ENCODE measurements at regions not wholly inside any gene's neighbourhood (a gene's known extent, or its start where the extent isn't known, plus 50 kb on each side); places are given as distances from the start of the nearest gene placed in this dataset.

GRCh38 chr12:24421759-24422158 lies 472.3 kb upstream of the SOX5 start:
- DNase-seq, result no peak

GRCh38 chr12:24418157-24418556 lies 468.7 kb upstream of the SOX5 start:
- no peak for DNase-seq

- no peak for DNase-seq
Measured at GRCh38 chr12:24416423-24417109, 467.1 kb upstream of the SOX5 start.

GRCh38 chr12:24415934-24416333 lies 466.5 kb upstream of the SOX5 start:
- DNase-seq, result no peak

GRCh38 chr12:24414480-24414879 lies 465.0 kb upstream of the SOX5 start:
- peak in 1 of 56 donors; percentile 1 for DNase-seq

- no peak for DNase-seq
Measured at GRCh38 chr12:24411948-24412347, 462.5 kb upstream of the SOX5 start.

- no peak for DNase-seq
Measured at GRCh38 chr12:24409868-24410267, 460.4 kb upstream of the SOX5 start.

GRCh38 chr12:24408305-24408704 lies 458.8 kb upstream of the SOX5 start:
- no peak for DNase-seq

GRCh38 chr12:24407884-24408283 lies 458.4 kb upstream of the SOX5 start:
- DNase-seq, result no peak

- DNase-seq, result no peak
Measured at GRCh38 chr12:24404086-24404815, 454.8 kb upstream of the SOX5 start.

- no peak for DNase-seq
Measured at GRCh38 chr12:24400533-24400932, 451.1 kb upstream of the SOX5 start.

GRCh38 chr12:24398605-24399004 lies 449.1 kb upstream of the SOX5 start:
- no peak for DNase-seq

GRCh38 chr12:24396224-24396623 lies 446.8 kb upstream of the SOX5 start:
- peak in 30 of 56 donors; percentile 2 to 50 (median 20) for DNase-seq

GRCh38 chr12:24394246-24394645 lies 444.8 kb upstream of the SOX5 start:
- no peak for DNase-seq

- DNase-seq, result no peak
Measured at GRCh38 chr12:24393071-24393470, 443.6 kb upstream of the SOX5 start.

- DNase-seq, result no peak
Measured at GRCh38 chr12:24389394-24389793, 439.9 kb upstream of the SOX5 start.

- DNase-seq, result no peak
Measured at GRCh38 chr12:24387381-24387780, 437.9 kb upstream of the SOX5 start.

- DNase-seq, result no peak
Measured at GRCh38 chr12:24386836-24387235, 437.4 kb upstream of the SOX5 start.

- no peak for DNase-seq
Measured at GRCh38 chr12:24381790-24382189, 432.3 kb upstream of the SOX5 start.

- DNase-seq, result peak in 1 of 56 donors; percentile 9
Measured at GRCh38 chr12:24379861-24380521, 430.5 kb upstream of the SOX5 start.

GRCh38 chr12:24379433-24379832 lies 430.0 kb upstream of the SOX5 start:
- DNase-seq, result no peak

- DNase-seq, result no peak
Measured at GRCh38 chr12:24378548-24379407, 429.3 kb upstream of the SOX5 start.
